ENCODE measurements at regions not wholly inside any gene's neighbourhood (a gene's known extent, or its start where the extent isn't known, plus 50 kb on each side); places are given as distances from the start of the nearest gene placed in this dataset.

DNA sequence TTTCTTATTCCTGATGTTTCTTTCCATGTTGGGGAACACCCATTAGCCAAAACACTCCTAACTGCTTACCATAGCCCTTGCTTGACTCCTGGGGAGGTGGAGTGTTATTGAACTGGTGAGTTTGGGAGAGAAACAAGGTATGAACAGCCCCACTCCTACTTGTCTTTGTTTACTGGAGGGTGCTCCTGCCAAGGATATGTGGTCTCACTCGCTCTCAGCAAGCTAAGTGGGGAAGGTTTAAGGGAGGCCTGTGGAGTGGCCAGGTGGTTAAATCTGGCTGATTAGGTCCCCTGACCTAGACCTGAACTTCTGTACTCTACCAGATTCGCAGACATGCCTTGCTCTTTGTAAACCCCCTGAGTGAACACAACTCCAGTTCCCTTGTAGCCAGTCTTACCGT is 300.1 kb downstream of the PTEN start (continued):
- TF ChIP-seq ZNF121 (CRISPR knock-in tag; IDR thresholded peaks at IDR 0.05) (no peak), CREB1 (CRISPR knock-in tag; IDR thresholded peaks at IDR 0.05) (no peak)
- TF ChIP-seq, protein P1, sequence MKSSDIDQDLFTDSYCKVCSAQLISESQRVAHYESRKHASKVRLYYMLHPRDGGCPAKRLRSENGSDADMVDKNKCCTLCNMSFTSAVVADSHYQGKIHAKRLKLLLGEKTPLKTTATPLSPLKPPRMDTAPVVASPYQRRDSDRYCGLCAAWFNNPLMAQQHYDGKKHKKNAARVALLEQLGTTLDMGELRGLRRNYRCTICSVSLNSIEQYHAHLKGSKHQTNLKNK (CRISPR knock-in tag; IDR thresholded peaks at IDR 0.05): no peak

DNA sequence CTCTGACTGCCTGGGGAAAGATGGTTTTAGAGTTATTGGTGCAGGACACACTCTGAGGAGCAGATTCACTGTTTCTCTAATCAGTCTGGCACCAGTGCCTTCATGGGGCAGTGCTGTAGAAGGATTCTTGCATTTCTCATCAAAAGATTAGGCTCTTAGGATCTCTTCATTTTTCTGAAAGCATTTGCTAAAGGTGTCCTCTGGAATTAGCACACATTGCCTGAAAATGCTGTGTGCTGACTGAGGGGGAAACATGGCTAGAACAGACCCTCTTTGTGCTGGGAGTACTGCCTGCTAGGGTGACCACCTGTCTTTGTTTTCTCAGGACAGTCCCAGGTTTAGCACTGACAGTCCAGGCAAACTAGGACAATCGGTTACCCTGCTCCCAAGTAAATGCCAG is 301.0 kb downstream of the PTEN start:
- peaks cover 28% of the 10 kb centered on the region for H3K9me3 Mint-ChIP-seq
- H3K4me1 Mint-ChIP-seq: peaks cover 9% of the 10 kb centered on the region
- no peak for ATAC-seq
- H3K27me3 Mint-ChIP-seq (ENCODE audit: low read depth): no peaks in the 10 kb centered on the region; the same call in 1 of the 2 replicates
- no peak for DNase-seq (ENCODE audit: low spot score)
- ChIA-PET POLR2A (no interaction called here), CTCF (no interaction called here)
- peaks cover 4% of the 10 kb centered on the region; the same call in 1 of the 2 replicates for H3K36me3 Mint-ChIP-seq
- no peak overlapping the region for H3K4me3 Mint-ChIP-seq
- TF ChIP-seq, protein P2, sequence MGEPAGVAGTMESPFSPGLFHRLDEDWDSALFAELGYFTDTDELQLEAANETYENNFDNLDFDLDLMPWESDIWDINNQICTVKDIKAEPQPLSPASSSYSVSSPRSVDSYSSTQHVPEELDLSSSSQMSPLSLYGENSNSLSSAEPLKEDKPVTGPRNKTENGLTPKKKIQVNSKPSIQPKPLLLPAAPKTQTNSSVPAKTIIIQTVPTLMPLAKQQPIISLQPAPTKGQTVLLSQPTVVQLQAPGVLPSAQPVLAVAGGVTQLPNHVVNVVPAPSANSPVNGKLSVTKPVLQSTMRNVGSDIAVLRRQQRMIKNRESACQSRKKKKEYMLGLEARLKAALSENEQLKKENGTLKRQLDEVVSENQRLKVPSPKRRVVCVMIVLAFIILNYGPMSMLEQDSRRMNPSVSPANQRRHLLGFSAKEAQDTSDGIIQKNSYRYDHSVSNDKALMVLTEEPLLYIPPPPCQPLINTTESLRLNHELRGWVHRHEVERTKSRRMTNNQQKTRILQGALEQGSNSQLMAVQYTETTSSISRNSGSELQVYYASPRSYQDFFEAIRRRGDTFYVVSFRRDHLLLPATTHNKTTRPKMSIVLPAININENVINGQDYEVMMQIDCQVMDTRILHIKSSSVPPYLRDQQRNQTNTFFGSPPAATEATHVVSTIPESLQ (CRISPR knock-in tag; IDR thresholded peaks at IDR 0.05): no peak
- TF ChIP-seq KAT7 (CRISPR knock-in tag; IDR thresholded peaks at IDR 0.05; ENCODE audit: borderline replicate concordance) (no peak), HMGA2 (CRISPR knock-in tag; IDR thresholded peaks at IDR 0.05) (no peak), SOX15 (CRISPR knock-in tag; IDR thresholded peaks at IDR 0.05) (no peak), GTF2I (CRISPR knock-in tag; conservative IDR thresholded peaks at IDR 0.05) (no peak), IRF2 (CRISPR knock-in tag; IDR thresholded peaks at IDR 0.05; ENCODE audit: borderline replicate concordance, low read depth) (no peak), ZNF396 (CRISPR knock-in tag; IDR thresholded peaks at IDR 0.05; ENCODE audit: borderline replicate concordance) (no peak), TCF7 (CRISPR knock-in tag; IDR thresholded peaks at IDR 0.05; ENCODE audit: low read depth) (no peak), ZNF423 (CRISPR knock-in tag; IDR thresholded peaks at IDR 0.05) (no peak), JAZF1 (CRISPR knock-in tag; IDR thresholded peaks at IDR 0.05) (no peak), MXD4 (CRISPR knock-in tag; IDR thresholded peaks at IDR 0.05; ENCODE audit: borderline replicate concordance) (no peak), NFATC4 (CRISPR knock-in tag; IDR thresholded peaks at IDR 0.05) (no peak), ZNF138 (CRISPR knock-in tag; conservative IDR thresholded peaks at IDR 0.05) (no peak)
- TF ChIP-seq, protein P3, sequence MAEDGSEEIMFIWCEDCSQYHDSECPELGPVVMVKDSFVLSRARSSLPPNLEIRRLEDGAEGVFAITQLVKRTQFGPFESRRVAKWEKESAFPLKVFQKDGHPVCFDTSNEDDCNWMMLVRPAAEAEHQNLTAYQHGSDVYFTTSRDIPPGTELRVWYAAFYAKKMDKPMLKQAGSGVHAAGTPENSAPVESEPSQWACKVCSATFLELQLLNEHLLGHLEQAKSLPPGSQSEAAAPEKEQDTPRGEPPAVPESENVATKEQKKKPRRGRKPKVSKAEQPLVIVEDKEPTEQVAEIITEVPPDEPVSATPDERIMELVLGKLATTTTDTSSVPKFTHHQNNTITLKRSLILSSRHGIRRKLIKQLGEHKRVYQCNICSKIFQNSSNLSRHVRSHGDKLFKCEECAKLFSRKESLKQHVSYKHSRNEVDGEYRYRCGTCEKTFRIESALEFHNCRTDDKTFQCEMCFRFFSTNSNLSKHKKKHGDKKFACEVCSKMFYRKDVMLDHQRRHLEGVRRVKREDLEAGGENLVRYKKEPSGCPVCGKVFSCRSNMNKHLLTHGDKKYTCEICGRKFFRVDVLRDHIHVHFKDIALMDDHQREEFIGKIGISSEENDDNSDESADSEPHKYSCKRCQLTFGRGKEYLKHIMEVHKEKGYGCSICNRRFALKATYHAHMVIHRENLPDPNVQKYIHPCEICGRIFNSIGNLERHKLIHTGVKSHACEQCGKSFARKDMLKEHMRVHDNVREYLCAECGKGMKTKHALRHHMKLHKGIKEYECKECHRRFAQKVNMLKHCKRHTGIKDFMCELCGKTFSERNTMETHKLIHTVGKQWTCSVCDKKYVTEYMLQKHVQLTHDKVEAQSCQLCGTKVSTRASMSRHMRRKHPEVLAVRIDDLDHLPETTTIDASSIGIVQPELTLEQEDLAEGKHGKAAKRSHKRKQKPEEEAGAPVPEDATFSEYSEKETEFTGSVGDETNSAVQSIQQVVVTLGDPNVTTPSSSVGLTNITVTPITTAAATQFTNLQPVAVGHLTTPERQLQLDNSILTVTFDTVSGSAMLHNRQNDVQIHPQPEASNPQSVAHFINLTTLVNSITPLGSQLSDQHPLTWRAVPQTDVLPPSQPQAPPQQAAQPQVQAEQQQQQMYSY (CRISPR knock-in tag; IDR thresholded peaks at IDR 0.05): no peak
- TF ChIP-seq, protein P4, sequence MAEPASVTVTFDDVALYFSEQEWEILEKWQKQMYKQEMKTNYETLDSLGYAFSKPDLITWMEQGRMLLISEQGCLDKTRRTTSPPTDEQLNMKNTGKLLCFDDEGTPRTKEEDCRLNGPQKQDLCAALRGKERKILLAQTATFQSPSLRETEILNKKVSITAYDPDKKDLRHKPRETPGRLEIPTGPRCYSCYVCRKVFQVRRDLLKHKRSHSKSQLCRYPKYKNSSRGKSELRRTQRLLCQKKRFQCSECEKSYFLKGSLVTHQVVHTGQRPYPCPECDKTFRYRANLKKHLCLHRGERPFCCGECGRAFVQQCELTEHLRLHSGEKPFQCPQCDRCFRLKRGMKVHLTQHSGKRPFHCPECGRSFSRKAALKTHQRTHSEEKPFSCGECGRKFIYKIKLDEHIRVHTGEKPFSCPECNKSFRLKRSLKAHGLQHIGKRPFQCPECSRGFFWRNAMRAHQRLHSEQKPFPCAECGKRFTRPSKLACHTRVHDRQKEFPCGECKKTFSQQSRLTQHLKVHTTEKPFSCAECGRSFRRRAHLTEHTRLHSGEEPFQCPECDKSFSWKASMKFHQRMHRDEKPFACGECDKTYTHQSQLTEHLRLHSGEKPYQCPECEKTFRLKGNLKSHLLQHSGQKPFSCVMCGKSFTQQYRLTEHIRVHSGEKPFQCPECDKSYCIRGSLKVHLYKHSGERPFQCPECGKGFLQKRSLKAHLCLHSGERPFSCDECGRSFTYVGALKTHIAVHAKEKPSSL (CRISPR knock-in tag; conservative IDR thresholded peaks at IDR 0.05): no peak
- TF ChIP-seq, protein P5, sequence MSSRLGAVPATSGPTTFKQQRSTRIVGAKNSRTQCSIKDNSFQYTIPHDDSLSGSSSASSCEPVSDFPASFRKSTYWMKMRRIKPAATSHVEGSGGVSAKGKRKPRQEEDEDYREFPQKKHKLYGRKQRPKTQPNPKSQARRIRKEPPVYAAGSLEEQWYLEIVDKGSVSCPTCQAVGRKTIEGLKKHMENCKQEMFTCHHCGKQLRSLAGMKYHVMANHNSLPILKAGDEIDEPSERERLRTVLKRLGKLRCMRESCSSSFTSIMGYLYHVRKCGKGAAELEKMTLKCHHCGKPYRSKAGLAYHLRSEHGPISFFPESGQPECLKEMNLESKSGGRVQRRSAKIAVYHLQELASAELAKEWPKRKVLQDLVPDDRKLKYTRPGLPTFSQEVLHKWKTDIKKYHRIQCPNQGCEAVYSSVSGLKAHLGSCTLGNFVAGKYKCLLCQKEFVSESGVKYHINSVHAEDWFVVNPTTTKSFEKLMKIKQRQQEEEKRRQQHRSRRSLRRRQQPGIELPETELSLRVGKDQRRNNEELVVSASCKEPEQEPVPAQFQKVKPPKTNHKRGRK (CRISPR knock-in tag; IDR thresholded peaks at IDR 0.05; ENCODE audit: borderline replicate concordance): no peak
- TF ChIP-seq, protein P6, sequence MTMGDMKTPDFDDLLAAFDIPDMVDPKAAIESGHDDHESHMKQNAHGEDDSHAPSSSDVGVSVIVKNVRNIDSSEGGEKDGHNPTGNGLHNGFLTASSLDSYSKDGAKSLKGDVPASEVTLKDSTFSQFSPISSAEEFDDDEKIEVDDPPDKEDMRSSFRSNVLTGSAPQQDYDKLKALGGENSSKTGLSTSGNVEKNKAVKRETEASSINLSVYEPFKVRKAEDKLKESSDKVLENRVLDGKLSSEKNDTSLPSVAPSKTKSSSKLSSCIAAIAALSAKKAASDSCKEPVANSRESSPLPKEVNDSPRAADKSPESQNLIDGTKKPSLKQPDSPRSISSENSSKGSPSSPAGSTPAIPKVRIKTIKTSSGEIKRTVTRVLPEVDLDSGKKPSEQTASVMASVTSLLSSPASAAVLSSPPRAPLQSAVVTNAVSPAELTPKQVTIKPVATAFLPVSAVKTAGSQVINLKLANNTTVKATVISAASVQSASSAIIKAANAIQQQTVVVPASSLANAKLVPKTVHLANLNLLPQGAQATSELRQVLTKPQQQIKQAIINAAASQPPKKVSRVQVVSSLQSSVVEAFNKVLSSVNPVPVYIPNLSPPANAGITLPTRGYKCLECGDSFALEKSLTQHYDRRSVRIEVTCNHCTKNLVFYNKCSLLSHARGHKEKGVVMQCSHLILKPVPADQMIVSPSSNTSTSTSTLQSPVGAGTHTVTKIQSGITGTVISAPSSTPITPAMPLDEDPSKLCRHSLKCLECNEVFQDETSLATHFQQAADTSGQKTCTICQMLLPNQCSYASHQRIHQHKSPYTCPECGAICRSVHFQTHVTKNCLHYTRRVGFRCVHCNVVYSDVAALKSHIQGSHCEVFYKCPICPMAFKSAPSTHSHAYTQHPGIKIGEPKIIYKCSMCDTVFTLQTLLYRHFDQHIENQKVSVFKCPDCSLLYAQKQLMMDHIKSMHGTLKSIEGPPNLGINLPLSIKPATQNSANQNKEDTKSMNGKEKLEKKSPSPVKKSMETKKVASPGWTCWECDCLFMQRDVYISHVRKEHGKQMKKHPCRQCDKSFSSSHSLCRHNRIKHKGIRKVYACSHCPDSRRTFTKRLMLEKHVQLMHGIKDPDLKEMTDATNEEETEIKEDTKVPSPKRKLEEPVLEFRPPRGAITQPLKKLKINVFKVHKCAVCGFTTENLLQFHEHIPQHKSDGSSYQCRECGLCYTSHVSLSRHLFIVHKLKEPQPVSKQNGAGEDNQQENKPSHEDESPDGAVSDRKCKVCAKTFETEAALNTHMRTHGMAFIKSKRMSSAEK (CRISPR knock-in tag; IDR thresholded peaks at IDR 0.05; ENCODE audit: borderline replicate concordance): no peak
- no peak overlapping the region for H3K27ac Mint-ChIP-seq
